ENCODE measurements at regions not wholly inside any gene's neighbourhood (a gene's known extent, or its start where the extent isn't known, plus 50 kb on each side); places are given as distances from the start of the nearest gene placed in this dataset.
"Not testable (repeated sequence)": the region's sequence is repeated elsewhere in the genome, so short reads cannot be mapped to it uniquely, and the experiment has no call there.

GRCh38 chr7:25456467-25457171 is 228.3 kb upstream of the NPVF start:
- no peak for DNase-seq

GRCh38 chr7:25459057-25459456 is 230.8 kb upstream of the NPVF start:
- no peak for DNase-seq

- no peak for DNase-seq
Observed at GRCh38 chr7:25460433-25460832, 232.1 kb upstream of the NPVF start.

- DNase-seq, result no peak
Observed at GRCh38 chr7:25469669-25470068, 241.4 kb upstream of the NPVF start.

GRCh38 chr7:25476863-25477499 is 248.7 kb upstream of the NPVF start:
- peak; percentile 17 to 48 for DNase-seq

GRCh38 chr7:25478221-25478620 is 249.9 kb upstream of the NPVF start:
- not testable (repeated sequence) for DNase-seq

GRCh38 chr7:25478925-25479324 is 250.6 kb upstream of the NPVF start:
- no peak for DNase-seq

- no peak for DNase-seq
Observed at GRCh38 chr7:25481891-25482290, 253.6 kb upstream of the NPVF start.

GRCh38 chr7:25482631-25483030 is 254.3 kb upstream of the NPVF start:
- DNase-seq, result no peak

- DNase-seq, result no peak
Observed at GRCh38 chr7:25485026-25485425, 256.7 kb upstream of the NPVF start.

GRCh38 chr7:25486656-25487055 is 258.4 kb upstream of the NPVF start:
- DNase-seq, result no peak

GRCh38 chr7:25493805-25494366 is 265.6 kb upstream of the NPVF start:
- DNase-seq, result no peak

GRCh38 chr7:25494896-25495295 is 266.6 kb upstream of the NPVF start:
- DNase-seq, result no peak

GRCh38 chr7:25495342-25496250 is 267.3 kb upstream of the NPVF start:
- peak; percentile 50 to 77 for DNase-seq

GRCh38 chr7:25496476-25497368 is 268.4 kb upstream of the NPVF start:
- no peak for DNase-seq

GRCh38 chr7:25500393-25500921 is 272.2 kb upstream of the NPVF start:
- no peak for DNase-seq

GRCh38 chr7:25503306-25503705 is 275.0 kb upstream of the NPVF start:
- DNase-seq, result no peak

GRCh38 chr7:25512061-25512687 is 283.9 kb upstream of the NPVF start:
- DNase-seq, result no peak

- DNase-seq, result no peak
Observed at GRCh38 chr7:25515633-25516275, 287.5 kb upstream of the NPVF start.

- no peak for DNase-seq
Observed at GRCh38 chr7:25517906-25518305, 289.6 kb upstream of the NPVF start.

- no peak for DNase-seq
Observed at GRCh38 chr7:25520017-25520416, 291.7 kb upstream of the NPVF start.
